ENCODE measurements at regions not wholly inside any gene's neighbourhood (a gene's known extent, or its start where the extent isn't known, plus 50 kb on each side); places are given as distances from the start of the nearest gene placed in this dataset.

DNA sequence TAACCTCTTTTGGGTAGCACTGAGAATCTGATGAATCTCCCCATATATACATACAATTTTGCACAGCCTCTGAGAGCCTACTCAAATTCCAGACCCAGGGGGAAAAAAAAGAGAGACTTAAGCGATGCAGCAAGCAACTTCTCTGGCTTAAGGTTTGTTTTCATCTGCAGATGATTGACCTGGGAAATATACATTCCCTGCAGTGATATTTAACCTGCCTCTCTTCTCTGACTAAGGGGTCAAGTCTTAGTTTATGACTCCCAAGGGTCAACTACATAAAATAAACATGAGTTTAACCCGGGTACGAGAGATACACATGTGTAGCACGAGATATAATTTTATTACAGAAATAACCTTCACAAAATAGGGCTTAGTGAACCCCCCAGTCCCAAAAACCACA, 737.8 kb downstream of the TUSC7 start:
- no peak overlapping the region for H3K27ac ChIP-seq
- no peaks in the 10 kb centered on the region for H3K4me1 ChIP-seq
- no peaks in the 10 kb centered on the region for H3K9me3 ChIP-seq
- ATAC-seq, result no peak
- 31 to 51% methylated on average over 4 of the region's 4 CpGs for WGBS, 2 donors (ENCODE audit: low coverage in 1 of 2)
- H3K36me3 ChIP-seq, result no peaks in the 10 kb centered on the region
- H3K4me3 ChIP-seq, result no peak overlapping the region
- no peaks in the 10 kb centered on the region for H3K27me3 ChIP-seq
- TF ChIP-seq POLR2AphosphoS5 (IDR thresholded peaks at IDR 0.05), result no peak
- no peak for TF ChIP-seq POLR2A (IDR thresholded peaks at IDR 0.05)
- no peak for TF ChIP-seq EP300 (IDR thresholded peaks at IDR 0.05)
- TF ChIP-seq, protein P1, sequence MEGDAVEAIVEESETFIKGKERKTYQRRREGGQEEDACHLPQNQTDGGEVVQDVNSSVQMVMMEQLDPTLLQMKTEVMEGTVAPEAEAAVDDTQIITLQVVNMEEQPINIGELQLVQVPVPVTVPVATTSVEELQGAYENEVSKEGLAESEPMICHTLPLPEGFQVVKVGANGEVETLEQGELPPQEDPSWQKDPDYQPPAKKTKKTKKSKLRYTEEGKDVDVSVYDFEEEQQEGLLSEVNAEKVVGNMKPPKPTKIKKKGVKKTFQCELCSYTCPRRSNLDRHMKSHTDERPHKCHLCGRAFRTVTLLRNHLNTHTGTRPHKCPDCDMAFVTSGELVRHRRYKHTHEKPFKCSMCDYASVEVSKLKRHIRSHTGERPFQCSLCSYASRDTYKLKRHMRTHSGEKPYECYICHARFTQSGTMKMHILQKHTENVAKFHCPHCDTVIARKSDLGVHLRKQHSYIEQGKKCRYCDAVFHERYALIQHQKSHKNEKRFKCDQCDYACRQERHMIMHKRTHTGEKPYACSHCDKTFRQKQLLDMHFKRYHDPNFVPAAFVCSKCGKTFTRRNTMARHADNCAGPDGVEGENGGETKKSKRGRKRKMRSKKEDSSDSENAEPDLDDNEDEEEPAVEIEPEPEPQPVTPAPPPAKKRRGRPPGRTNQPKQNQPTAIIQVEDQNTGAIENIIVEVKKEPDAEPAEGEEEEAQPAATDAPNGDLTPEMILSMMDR (IDR thresholded peaks at IDR 0.05), result no peak

DNA sequence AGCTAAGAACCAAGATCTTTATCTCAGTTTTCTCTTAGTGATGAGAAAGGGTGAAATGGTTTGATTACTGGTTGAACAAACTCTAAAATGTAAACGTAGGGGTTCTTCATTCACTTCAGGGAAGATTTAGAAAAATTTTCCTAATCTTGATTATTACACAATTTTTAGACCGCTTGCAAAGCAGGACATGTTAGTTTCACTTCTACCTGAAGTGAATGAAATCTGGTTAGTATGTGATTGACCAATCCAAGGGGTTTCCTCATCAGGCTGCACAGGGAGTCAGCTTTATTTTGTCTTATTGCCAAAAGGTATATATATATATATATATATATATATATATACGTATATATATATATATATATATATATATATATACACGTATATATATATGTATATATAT, 740.4 kb downstream of the TUSC7 start:
- Histone ChIP-seq H3K27me3 (no peaks in the 10 kb centered on the region), H3K36me3 (no peaks in the 10 kb centered on the region), H3K4me1 (no peaks in the 10 kb centered on the region), H3K4me3 (no peak overlapping the region), H3K9me3 (no peaks in the 10 kb centered on the region), H3K27ac (no peak overlapping the region)
- ATAC-seq, result no peak
- TF ChIP-seq POLR2A (IDR thresholded peaks at IDR 0.05) (no peak), EP300 (IDR thresholded peaks at IDR 0.05) (no peak), POLR2AphosphoS5 (IDR thresholded peaks at IDR 0.05) (no peak)
- TF ChIP-seq, protein P1 (IDR thresholded peaks at IDR 0.05), result no peak
- whole genome bisulfite sequencing, 2 donors (ENCODE audit: low coverage in 1 of 2), result 62 to 86% methylated on average over 2 to 3 of the region's 4 CpGs

DNA sequence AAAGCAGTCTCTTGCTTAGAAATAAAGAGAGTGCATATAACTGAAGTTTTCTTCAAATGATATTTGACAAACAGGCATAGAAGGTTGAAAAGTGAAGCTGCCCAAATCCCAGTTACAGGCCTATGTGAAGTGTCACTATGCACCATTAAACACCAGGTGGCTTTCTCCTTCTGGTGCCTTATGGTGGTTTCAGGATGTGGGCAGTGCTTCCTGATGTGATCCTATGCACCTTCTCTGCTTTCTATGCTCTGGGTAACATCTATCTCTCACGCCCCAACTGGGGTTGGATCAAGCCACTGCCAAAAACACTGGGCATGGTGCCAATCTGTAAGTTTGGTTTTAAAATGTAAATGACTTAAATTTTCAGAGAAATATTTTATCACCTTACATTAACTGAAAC, 744.7 kb downstream of the TUSC7 start:
- ATAC-seq, result no peak
- H3K27me3 ChIP-seq, result no peaks in the 10 kb centered on the region
- 67% methylated on average over 1 of the region's 1 CpG for WGBS, 2 donors (ENCODE audit: low coverage in 1 of 2)
- H3K9me3 ChIP-seq, result no peaks in the 10 kb centered on the region
- TF ChIP-seq POLR2A (IDR thresholded peaks at IDR 0.05) (no peak), EP300 (IDR thresholded peaks at IDR 0.05) (no peak), POLR2AphosphoS5 (IDR thresholded peaks at IDR 0.05) (no peak)
- TF ChIP-seq, protein P1 (IDR thresholded peaks at IDR 0.05), result no peak
- H3K4me3 ChIP-seq, result no peak overlapping the region
- H3K27ac ChIP-seq, result no peak overlapping the region
- H3K36me3 ChIP-seq, result no peaks in the 10 kb centered on the region
- no peaks in the 10 kb centered on the region for H3K4me1 ChIP-seq

DNA sequence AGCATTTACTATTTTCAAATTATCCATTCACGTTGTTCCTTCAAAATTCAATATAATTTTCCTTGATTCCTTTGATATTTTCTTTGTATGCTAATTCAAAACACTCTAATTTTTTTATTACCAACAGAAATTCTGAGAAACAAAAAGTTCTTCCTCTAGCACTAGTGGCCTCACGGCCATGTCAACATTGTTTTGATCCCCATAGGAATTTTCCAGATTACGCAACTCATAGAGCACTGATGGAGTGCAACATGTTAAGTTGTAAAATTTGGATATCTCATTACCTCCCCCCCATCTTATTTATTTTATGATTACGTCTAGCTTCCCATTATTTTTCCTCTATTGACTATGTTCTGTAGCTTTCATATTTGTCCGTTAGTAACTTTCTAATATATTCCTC, 745.3 kb downstream of the TUSC7 start:
- no peaks in the 10 kb centered on the region for H3K27me3 ChIP-seq
- ATAC-seq, result no peak
- no peak overlapping the region for H3K27ac ChIP-seq
- H3K9me3 ChIP-seq, result no peaks in the 10 kb centered on the region
- no peaks in the 10 kb centered on the region for H3K36me3 ChIP-seq
- TF ChIP-seq, protein P1 (IDR thresholded peaks at IDR 0.05), result no peak
- TF ChIP-seq EP300 (IDR thresholded peaks at IDR 0.05) (no peak), POLR2AphosphoS5 (IDR thresholded peaks at IDR 0.05) (no peak), POLR2A (IDR thresholded peaks at IDR 0.05) (no peak)
- H3K4me1 ChIP-seq, result no peaks in the 10 kb centered on the region
- WGBS, 2 donors (ENCODE audit: low coverage in 1 of 2), result 88% methylated on average over 5 of the region's 5 CpGs
- no peak overlapping the region for H3K4me3 ChIP-seq

DNA sequence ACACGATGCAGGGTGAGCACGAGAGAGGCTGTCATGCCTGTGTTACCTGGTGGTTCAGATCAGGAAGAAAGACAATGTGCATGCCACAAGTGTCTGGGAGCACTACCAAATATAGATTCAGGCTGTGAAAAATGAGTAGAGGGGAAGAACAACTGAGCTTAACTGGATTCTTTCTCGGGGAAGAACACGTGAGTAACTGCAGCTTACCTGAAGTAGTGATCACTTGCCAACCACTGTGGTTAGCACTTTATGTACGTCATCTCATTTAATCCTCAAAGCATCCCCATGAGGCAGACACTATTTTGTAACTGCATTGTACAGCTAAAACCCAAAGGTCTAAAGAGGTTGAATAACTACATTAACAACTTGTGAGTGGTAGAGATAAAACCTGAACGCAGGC, 746.2 kb downstream of the TUSC7 start:
- no peaks in the 10 kb centered on the region for H3K9me3 ChIP-seq
- H3K27ac ChIP-seq, result no peak overlapping the region
- no peak for ATAC-seq
- no peaks in the 10 kb centered on the region for H3K36me3 ChIP-seq
- WGBS, 2 donors (ENCODE audit: low coverage in 1 of 2), result 68 to 74% methylated on average over 4 to 5 of the region's 6 CpGs
- H3K4me3 ChIP-seq, result no peak overlapping the region
- no peak for TF ChIP-seq POLR2A (IDR thresholded peaks at IDR 0.05)
- TF ChIP-seq, protein P1 (IDR thresholded peaks at IDR 0.05), result no peak
- no peak for TF ChIP-seq EP300 (IDR thresholded peaks at IDR 0.05)
- no peak for TF ChIP-seq POLR2AphosphoS5 (IDR thresholded peaks at IDR 0.05)
- no peaks in the 10 kb centered on the region for H3K27me3 ChIP-seq
- no peaks in the 10 kb centered on the region for H3K4me1 ChIP-seq
